H1 (cell line): ENCODE measurements at regions not wholly inside any gene's neighbourhood (a gene's known extent, or its start where the extent isn't known, plus 50 kb on each side); places are given as distances from the start of the nearest gene placed in this dataset.

Experiments used
- CTCF ChIA-PET: fragments of 300-600 bp; sonication (Branson Sonifier 250); formaldehyde crosslinking; loops from one replicate; lab custom pipeline; 2021; ENCODE audit not compliant: partially characterized antibody; lab: Charles Lee
- POLR2A ChIA-PET: fragments of 300-600 bp; sonication (Branson Sonifier 250); formaldehyde crosslinking; loops from one replicate; lab custom pipeline; 2021; ENCODE audit warnings: inconsistent platforms; ENCODE audit not compliant: partially characterized antibody; lab: Charles Lee
- DNase-seq, 2 experiments: peaks; one replicate each; pipeline versions ENCODE4 v3.0.0 to v3.0.0-alpha.2; 2010 to 2022; ENCODE audit warnings: low spot score in 2 of 2, low read depth in 1 of 2, mixed read lengths in 1 of 2
- FAIRE-seq: peaks from 2 replicates; lab custom pipeline; 2011; peaks lifted over from hg19 to GRCh38; lab: Jason Lieb, UNC
- H2AFZ ChIP-seq: 2 replicates; pipeline ENCODE4 v1.8.1; 2012; ENCODE audit warnings: low read length, inconsistent platforms
- H2AK5ac ChIP-seq: 2 replicates; pipeline ENCODE4 v1.6.1; 2013; ENCODE audit warnings: low read depth, low read length
- H2BK120ac ChIP-seq: replicated peaks from 2 replicates; pipeline ENCODE3; 2013; ENCODE audit warnings: low read depth, low read length, inconsistent platforms
- H2BK12ac ChIP-seq: 2 replicates; pipeline ENCODE4 v1.6.1; 2013; ENCODE audit warnings: low read depth, low read length
- H2BK15ac ChIP-seq: 2 replicates; pipeline ENCODE4 v1.6.1; 2013; ENCODE audit warnings: low read length
- H2BK20ac ChIP-seq: 2 replicates; pipeline ENCODE4 v1.6.1; 2013; ENCODE audit warnings: low read length
- H2BK5ac ChIP-seq: 2 replicates; pipeline ENCODE4 v1.6.1; 2013; ENCODE audit warnings: low read depth, low read length
- H3K14ac ChIP-seq: 2 replicates; pipeline ENCODE4 v1.6.1; 2013; ENCODE audit warnings: inconsistent platforms; ENCODE audit not compliant: insufficient read length
- H3K18ac ChIP-seq: 2 replicates; pipeline ENCODE4 v1.6.1; 2013; ENCODE audit warnings: low read length; ENCODE audit errors: extremely low read depth
- H3K23ac ChIP-seq: 2 replicates; pipeline ENCODE4 v1.6.1; 2013; ENCODE audit warnings: inconsistent platforms; ENCODE audit not compliant: insufficient read length
- H3K23me2 ChIP-seq: 2 replicates; pipeline ENCODE4 v1.6.1; 2013; ENCODE audit warnings: low read depth, low read length
- H3K27ac ChIP-seq: 2 replicates; pipeline ENCODE4 v1.6.1; 2011; ENCODE audit warnings: low read depth, low read length, inconsistent platforms
- H3K27me3 ChIP-seq, 4 experiments: replicated peaks in 1 of 4; 1 replicate in 1 of 4; 2 replicates in 3 of 4; pipeline versions ENCODE4 v1.6.1 to v1.8.1; 2011 to 2013; ENCODE audit warnings: low read length in 3 of 4, mild to moderate bottlenecking in 3 of 4, inconsistent platforms in 2 of 4, mixed read lengths in 2 of 4, moderate library complexity in 1 of 4; ENCODE audit not compliant: control insufficient read depth in 3 of 4, insufficient read depth in 3 of 4; ENCODE audit errors: extremely low read depth in 1 of 4
- H3K36me3 ChIP-seq, 4 experiments: 2 replicates each; pipeline versions ENCODE4 v1.6.1 to v1.8.1; 2011 to 2013; ENCODE audit warnings: mild to moderate bottlenecking in 4 of 4, low read length in 3 of 4, moderate library complexity in 2 of 4, control low read depth in 1 of 4, inconsistent platforms in 1 of 4; ENCODE audit not compliant: insufficient read depth in 4 of 4, control insufficient read depth in 2 of 4
- H3K4ac ChIP-seq: replicated peaks from 2 replicates; pipeline ENCODE3; 2013; ENCODE audit warnings: low read length, low read depth, mixed read lengths, inconsistent platforms; ENCODE audit not compliant: insufficient read length
- H3K4me1 ChIP-seq, 4 experiments: replicated peaks in 1 of 4; 1 replicate in 1 of 4; 2 replicates in 3 of 4; pipeline versions ENCODE4 v1.6.1 to v1.8.1; 2011 to 2013; ENCODE audit warnings: low read length in 3 of 4, inconsistent platforms in 2 of 4, mixed read lengths in 1 of 4; ENCODE audit not compliant: insufficient read depth in 4 of 4, control insufficient read depth in 3 of 4
- H3K4me2 ChIP-seq, 2 experiments: 2 replicates each; pipeline versions ENCODE4 v1.6.1 to v1.8.1; 2011 to 2013; ENCODE audit warnings: low read depth in 2 of 2, low read length in 2 of 2, control low read depth in 1 of 2, inconsistent platforms in 1 of 2, mild to moderate bottlenecking in 1 of 2; ENCODE audit not compliant: insufficient read depth in 1 of 2
- H3K4me3 ChIP-seq, 4 experiments: fragments of 200-600, 300-600 bp in 1 of 4; sonication (generic), shearing (Covaris generic), sonication (Bioruptor Twin) in 1 of 4; 2 replicates each; pipeline versions ENCODE4 v1.5.1 to v1.8.1; 2011 to 2016; ENCODE audit warnings: low read length in 4 of 4, low read depth in 3 of 4, control low read depth in 2 of 4, inconsistent platforms in 2 of 4, mild to moderate bottlenecking in 2 of 4, mixed read lengths in 1 of 4, moderate library complexity in 1 of 4; ENCODE audit not compliant: insufficient read depth in 2 of 4; ENCODE audit errors: extremely low read depth in 1 of 4
- H3K56ac ChIP-seq: replicated peaks from 2 replicates; pipeline ENCODE3; 2013; ENCODE audit warnings: low read depth, mild to moderate bottlenecking, mixed read lengths, low read length, inconsistent platforms; ENCODE audit not compliant: insufficient read length
- H3K79me1 ChIP-seq: 2 replicates; pipeline ENCODE4 v1.6.1; 2013; ENCODE audit warnings: low read depth, low read length, control low read depth
- H3K79me2 ChIP-seq, 2 experiments: 2 replicates each; pipeline versions ENCODE4 v1.6.1 to v1.8.1; 2012 to 2013; ENCODE audit warnings: low read length in 2 of 2, mild to moderate bottlenecking in 2 of 2, inconsistent platforms in 1 of 2; ENCODE audit not compliant: insufficient read depth in 2 of 2, control insufficient read depth in 1 of 2
- H3K9ac ChIP-seq, 4 experiments: replicated peaks in 1 of 4; 1 replicate in 1 of 4; 2 replicates in 3 of 4; pipeline versions ENCODE4 v1.6.1 to v1.8.1; 2011 to 2013; ENCODE audit warnings: low read depth in 3 of 4, low read length in 3 of 4, control low read depth in 2 of 4, mild to moderate bottlenecking in 2 of 4, moderate library complexity in 2 of 4, inconsistent platforms in 1 of 4; ENCODE audit errors: extremely low read depth in 1 of 4
- H3K9me3 ChIP-seq, 2 experiments: 2 replicates each; pipeline versions ENCODE4 v1.6.1 to v1.8.1; 2012 to 2013; ENCODE audit warnings: mild to moderate bottlenecking in 2 of 2, moderate library complexity in 2 of 2, control low read depth in 1 of 2, inconsistent platforms in 1 of 2, low read depth in 1 of 2, low read length in 1 of 2, mixed read lengths in 1 of 2; ENCODE audit not compliant: insufficient read depth in 2 of 2
- H4K20me1 ChIP-seq, 2 experiments: replicated peaks in 1 of 2; 2 replicates each; pipeline versions ENCODE3 to v1.8.1; 2011 to 2013; ENCODE audit warnings: inconsistent platforms in 2 of 2, low read length in 2 of 2, mild to moderate bottlenecking in 1 of 2; ENCODE audit not compliant: insufficient read depth in 2 of 2, control insufficient read depth in 1 of 2
- H4K5ac ChIP-seq: 2 replicates; pipeline ENCODE4 v1.6.1; 2013; ENCODE audit warnings: low read length, low read depth, mixed read lengths, inconsistent platforms; ENCODE audit not compliant: insufficient read length
- H4K8ac ChIP-seq: 2 replicates; pipeline ENCODE4 v1.8.0; 2013; ENCODE audit warnings: mild to moderate bottlenecking, moderate library complexity, low read length, inconsistent platforms; ENCODE audit not compliant: insufficient read depth; ENCODE audit errors: extremely low read depth
- H4K91ac ChIP-seq: replicated peaks from 2 replicates; pipeline ENCODE3; 2013; ENCODE audit warnings: low read length, mixed read lengths, inconsistent platforms; ENCODE audit not compliant: insufficient read length
- GABPA ChIP-seq: IDR thresholded peaks from 2 replicates; pipeline ENCODE4 v1.6.1; 2011; ENCODE audit warnings: mild to moderate bottlenecking, low read length, moderate library complexity, borderline replicate concordance; ENCODE audit not compliant: insufficient read depth
- MAFK ChIP-seq: IDR thresholded peaks from 2 replicates; pipeline ENCODE4 v1.6.1; 2012; ENCODE audit warnings: low read depth, mild to moderate bottlenecking, improper control_type of control experiment, low read length
- WGBS, 2 experiments: shearing (Covaris generic) in 1 of 2; methylation state at CpG; one replicate each; pipeline versions ENCODE4 v1.1.6 to v1.1.7; 2013 to 2015; ENCODE audit warnings: low lambda C conversion rate in 2 of 2, mixed read lengths in 2 of 2, inconsistent platforms in 1 of 2, low coverage in 1 of 2, missing lambda C conversion rate in 1 of 2; ENCODE audit not compliant: insufficient replicate concordance in 2 of 2, insufficient coverage in 1 of 2, insufficient read length in 1 of 2; ENCODE audit errors: extremely low coverage in 1 of 2, missing lambda C conversion rate in 1 of 2; 5-methylcytosine and 5-hydroxymethylcytosine counted together

- no peak overlapping the region for H2BK12ac ChIP-seq
- H2BK20ac ChIP-seq, result no peak overlapping the region
- H2BK5ac ChIP-seq, result no peak overlapping the region
- CTCF ChIA-PET, result interaction anchor here (0.6 to 4.6 kb wide), 32 partner anchors 11 to 560 kb away, joined by 3 to 35 read pairs (median 4); no protein-coding TSS in a partner anchor
- H3K14ac ChIP-seq, result no peak overlapping the region
- H2AK5ac ChIP-seq, result no peak overlapping the region
- H3K27ac ChIP-seq, result no peak overlapping the region
- DNase-seq (no peak), FAIRE-seq (no peak)
- POLR2A ChIA-PET, result interaction anchor here (1.0 to 1.2 kb wide), 3 partner anchors 11 to 16 kb away, joined by 3 to 5 read pairs (median 5); no protein-coding TSS in a partner anchor
- H3K23ac ChIP-seq, result no peak overlapping the region
- H3K36me3 ChIP-seq, result 0 out of 8 replicates have a peak, but pooled peaks cover 0 to 2% (median 0%) of the 10 kb centered on the region in 4 experiments
- H3K9ac ChIP-seq, result no peak overlapping the region
- peaks cover 0 to 13% of the 10 kb centered on the region in 2 experiments for H4K20me1 ChIP-seq
- peak overlapping the region; percentile 74; the same call in 1 of the 2 replicates for H3K18ac ChIP-seq
- no peak overlapping the region for H3K4me3 ChIP-seq
- no peak overlapping the region for H3K4me2 ChIP-seq
- H4K8ac ChIP-seq, result peak overlapping the region; percentile 72; the same call in 1 of the 2 replicates
- H3K9me3 ChIP-seq, result peaks cover 0 to 8% of the 10 kb centered on the region in 2 experiments; a peak in 2 of 4 replicates
- H3K23me2 ChIP-seq, result no peaks in the 10 kb centered on the region
- no peak overlapping the region for H2BK15ac ChIP-seq
- no peaks in the 10 kb centered on the region for H3K27me3 ChIP-seq
- WGBS, 2 experiments, result 87% methylated on average over 13 of the region's 13 CpGs; no CpG with 5 or more reads in 1 of the 2 experiments
- peaks cover 0 to 3% (median under 1%) of the 10 kb centered on the region in 4 experiments; a peak in 5 of 7 replicates for H3K4me1 ChIP-seq
- H3K79me2 ChIP-seq, result peaks cover 0 to 7% of the 10 kb centered on the region in 2 experiments; a peak in 1 of 4 replicates
- H4K91ac ChIP-seq, result peak overlapping the region; percentile 56
- H2BK120ac ChIP-seq, result no peak overlapping the region
- no peak overlapping the region for H3K56ac ChIP-seq
- TF ChIP-seq MAFK (no peak), GABPA (0 out of 2 replicates have a peak, but pooled peaks have one; percentile 17)
- no peak overlapping the region for H3K4ac ChIP-seq
- H4K5ac ChIP-seq, result no peak overlapping the region
- no peak overlapping the region for H2AFZ ChIP-seq
- peaks cover 12% of the 10 kb centered on the region for H3K79me1 ChIP-seq
Observed at GRCh38 chr16:85187002-85187401, 74.7 kb upstream of the CIBAR2 start.
